Thyroid gland (tissue), 4 donors: ENCODE measurements at regions not wholly inside any gene's neighbourhood (a gene's known extent, or its start where the extent isn't known, plus 50 kb on each side); places are given as distances from the start of the nearest gene placed in this dataset.

Source experiments
- CTCF ChIP-seq, 6 experiments: fragments of 200-600 bp in 3 of 6; fragments of 450-650 bp in 3 of 6; sonication (generic) in 3 of 6; IDR thresholded peaks; one replicate each; pipeline ENCODE4 v1.5.1; 2016 to 2019; ENCODE audit warnings: antibody characterized with exemption in 6 of 6, mild to moderate bottlenecking in 2 of 6, inconsistent platforms in 1 of 6, moderate library complexity in 1 of 6
- POLR2A ChIP-seq, 2 donors: fragments of 450-650 bp; IDR thresholded peaks; one replicate each; pipeline ENCODE4 v1.6.1; 2017; ENCODE audit warnings: antibody characterized with exemption in 2 of 2, mild to moderate bottlenecking in 2 of 2, moderate library complexity in 1 of 2

GRCh38 chr2:238727585-238728329 lies 120.1 kb upstream of the TWIST2 start:
- no peak for TF ChIP-seq CTCF (IDR thresholded peaks at IDR 0.05)
- TF ChIP-seq POLR2A (IDR thresholded peaks at IDR 0.05) = no peak
